ENCODE measurements at regions not wholly inside any gene's neighbourhood (a gene's known extent, or its start where the extent isn't known, plus 50 kb on each side); places are given as distances from the start of the nearest gene placed in this dataset.

DNA sequence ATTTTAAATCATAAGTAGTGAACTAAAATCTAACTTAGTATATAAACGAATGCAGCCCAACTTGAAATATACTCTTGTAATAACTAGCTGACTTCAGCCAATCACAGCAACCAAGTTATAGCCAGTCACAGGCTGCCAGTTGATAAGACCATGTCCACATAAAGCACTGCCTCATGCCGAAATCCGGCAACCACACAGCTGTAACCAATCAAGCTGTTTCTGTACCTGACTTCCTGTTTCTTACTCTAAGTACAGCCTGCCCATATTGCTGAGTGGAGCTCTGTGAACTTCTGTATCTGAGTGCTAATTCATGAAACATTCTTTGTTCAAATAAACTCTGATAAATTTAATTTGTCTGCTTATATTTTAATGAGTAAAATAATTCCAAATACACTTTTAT lies 805.3 kb upstream of the EPHA5 start:
- dilution Hi-C loops (cut with MboI; ENCODE audit: extremely low pct_ligation_motif_present, low sequenced_read_pairs): no loop called here
- FAIRE-seq: no peak

More for the DNA sequence above, 805.3 kb upstream of the EPHA5 start:
- Histone ChIP-seq H3K27ac (ENCODE audit: insufficient read depth, low read depth, low read length) (no peak overlapping the region), H3K36me3 (ENCODE audit: control insufficient read depth in 2 of 2, extremely low read depth in 1 of 2, insufficient read depth in 2 of 2, low read length in 2 of 2) (no peaks in the 10 kb centered on the region), H3K79me2 (ENCODE audit: control insufficient read depth, insufficient read depth, low read length) (no peaks in the 10 kb centered on the region), H3K4me1 (ENCODE audit: control insufficient read depth, extremely low read depth, insufficient read depth, low read length) (no peaks in the 10 kb centered on the region), H3K27me3 (ENCODE audit: control insufficient read depth in 2 of 2, insufficient read depth in 2 of 2, low read length in 2 of 2) (no peaks in the 10 kb centered on the region), H3K9me3 (replicated peaks; ENCODE audit: control insufficient read depth, insufficient read depth, low read length) (no peaks in the 10 kb centered on the region), H3K9ac (replicated peaks; ENCODE audit: extremely low read depth, insufficient read depth, low read length) (no peak overlapping the region), H3K9me1 (replicated peaks; ENCODE audit: control insufficient read depth, extremely low read depth, insufficient read depth, low read length) (no peaks in the 10 kb centered on the region), H3K4me2 (ENCODE audit: insufficient read depth, low read length) (no peak overlapping the region), H3K4me3 (replicated peaks in 1 of 3; ENCODE audit: insufficient read depth in 1 of 3, low read depth in 1 of 3, low read length in 3 of 3) (no peak overlapping the region), H2AFZ (ENCODE audit: low read depth, low read length) (no peak overlapping the region), H4K20me1 (replicated peaks; ENCODE audit: control insufficient read depth, extremely low read depth, insufficient read depth, low read length) (no peaks in the 10 kb centered on the region)
- no peak for TF ChIP-seq MYC (IDR thresholded peaks at IDR 0.05; ENCODE audit: low read depth, low read length)
- TF ChIP-seq POLR2A (IDR thresholded peaks at IDR 0.05; ENCODE audit: low read depth, low read length): no peak
- no peak for TF ChIP-seq EZH2 (IDR thresholded peaks at IDR 0.05; ENCODE audit: borderline replicate concordance, low read depth, low read length, severe bottlenecking)
- no peak for TF ChIP-seq FOS (IDR thresholded peaks at IDR 0.05; ENCODE audit: borderline replicate concordance, insufficient read depth, low read length)
- TF ChIP-seq, protein P1, sequence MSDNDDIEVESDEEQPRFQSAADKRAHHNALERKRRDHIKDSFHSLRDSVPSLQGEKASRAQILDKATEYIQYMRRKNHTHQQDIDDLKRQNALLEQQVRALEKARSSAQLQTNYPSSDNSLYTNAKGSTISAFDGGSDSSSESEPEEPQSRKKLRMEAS (IDR thresholded peaks at IDR 0.05; ENCODE audit: insufficient read depth, insufficient read length): no peak
- TF ChIP-seq GATA2 (IDR thresholded peaks at IDR 0.05; ENCODE audit: insufficient read depth, insufficient read length, low read depth, low read length): no peak
- no peak for TF ChIP-seq JUN (IDR thresholded peaks at IDR 0.05; ENCODE audit: borderline replicate concordance, insufficient read depth, insufficient read length, low read depth)
- TF ChIP-seq, protein P2, sequence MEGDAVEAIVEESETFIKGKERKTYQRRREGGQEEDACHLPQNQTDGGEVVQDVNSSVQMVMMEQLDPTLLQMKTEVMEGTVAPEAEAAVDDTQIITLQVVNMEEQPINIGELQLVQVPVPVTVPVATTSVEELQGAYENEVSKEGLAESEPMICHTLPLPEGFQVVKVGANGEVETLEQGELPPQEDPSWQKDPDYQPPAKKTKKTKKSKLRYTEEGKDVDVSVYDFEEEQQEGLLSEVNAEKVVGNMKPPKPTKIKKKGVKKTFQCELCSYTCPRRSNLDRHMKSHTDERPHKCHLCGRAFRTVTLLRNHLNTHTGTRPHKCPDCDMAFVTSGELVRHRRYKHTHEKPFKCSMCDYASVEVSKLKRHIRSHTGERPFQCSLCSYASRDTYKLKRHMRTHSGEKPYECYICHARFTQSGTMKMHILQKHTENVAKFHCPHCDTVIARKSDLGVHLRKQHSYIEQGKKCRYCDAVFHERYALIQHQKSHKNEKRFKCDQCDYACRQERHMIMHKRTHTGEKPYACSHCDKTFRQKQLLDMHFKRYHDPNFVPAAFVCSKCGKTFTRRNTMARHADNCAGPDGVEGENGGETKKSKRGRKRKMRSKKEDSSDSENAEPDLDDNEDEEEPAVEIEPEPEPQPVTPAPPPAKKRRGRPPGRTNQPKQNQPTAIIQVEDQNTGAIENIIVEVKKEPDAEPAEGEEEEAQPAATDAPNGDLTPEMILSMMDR (IDR thresholded peaks at IDR 0.05; ENCODE audit: extremely low read depth in 1 of 2, insufficient read depth in 1 of 2, low read depth in 1 of 2, low read length in 2 of 2): no peak
- TF ChIP-seq POLR2AphosphoS5 (IDR thresholded peaks at IDR 0.05; ENCODE audit: insufficient read depth, low read depth, low read length): no peak
- no peak for DNase-seq (ENCODE audit: low read depth, low spot score)
- POLR2A ChIA-PET: no interaction called here
- CTCF ChIA-PET: no interaction called here
- BruUV-seq (replicated peaks): no TSS peak
- intact Hi-C loops (cut with micrococcal nuclease): no loop called here

All from endothelial cell of umbilical vein (primary cell).